GM23338 (cell line): ENCODE measurements at regions not wholly inside any gene's neighbourhood (a gene's known extent, or its start where the extent isn't known, plus 50 kb on each side); places are given as distances from the start of the nearest gene placed in this dataset.

Experiments used
- ATAC-seq: fragments of 200-7000 bp; cut with Tn5 transposase; 3 replicates; pipeline ENCODE4 v1.9.1; 2020
- DNase-seq: peaks from one replicate; pipeline ENCODE4 v3.0.0-alpha.2; 2015; ENCODE audit warnings: low spot score
- H2AFZ ChIP-seq: fragments of 200-600 bp; sonication (generic); 2 replicates; pipeline ENCODE4 v1.8.0; 2016; ENCODE audit warnings: antibody characterized with exemption, mild to moderate bottlenecking, moderate library complexity
- H3F3A ChIP-seq: fragments of 200-600 bp; sonication (generic); replicated peaks from 2 replicates; pipeline ENCODE4 v1.8.0; 2017; ENCODE audit warnings: antibody characterized with exemption, mixed run types, low read depth
- H3K27ac ChIP-seq: fragments of 200-600 bp; sonication (generic); 2 replicates; pipeline ENCODE4 v1.6.1; 2016; ENCODE audit warnings: low read depth
- H3K27me3 ChIP-seq: fragments of 200-600 bp; sonication (generic); 2 replicates; pipeline ENCODE4 v1.8.0; 2016; ENCODE audit warnings: mild to moderate bottlenecking, mixed run types, moderate library complexity; ENCODE audit not compliant: insufficient read depth
- H3K36me3 ChIP-seq: fragments of 200-600 bp; sonication (generic); 2 replicates; pipeline ENCODE4 v1.8.0; 2016; ENCODE audit warnings: mild to moderate bottlenecking; ENCODE audit not compliant: insufficient read depth
- H3K4me1 ChIP-seq: fragments of 200-600 bp; sonication (generic); 2 replicates; pipeline ENCODE4 v1.8.0; 2016; ENCODE audit warnings: mild to moderate bottlenecking, moderate library complexity; ENCODE audit not compliant: insufficient read depth
- H3K4me2 ChIP-seq: fragments of 200-600 bp; sonication (generic); 2 replicates; pipeline ENCODE4 v1.7.1; 2017; ENCODE audit warnings: mixed run types
- H3K4me3 ChIP-seq: fragments of 200-600 bp; sonication (generic); 2 replicates; pipeline ENCODE4 v1.6.1; 2016; ENCODE audit warnings: mixed run types
- H3K79me2 ChIP-seq: fragments of 200-600 bp; sonication (generic); replicated peaks from 2 replicates; pipeline ENCODE4 v1.8.0; 2017; ENCODE audit warnings: mild to moderate bottlenecking; ENCODE audit not compliant: insufficient read depth
- H3K9me2 ChIP-seq: fragments of 200-600 bp; sonication (generic); 2 replicates; pipeline ENCODE4 v1.8.0; 2017; ENCODE audit not compliant: insufficient read depth
- H4K20me1 ChIP-seq: fragments of 200-600 bp; sonication (generic); replicated peaks from 2 replicates; pipeline ENCODE4 v1.8.0; 2017; ENCODE audit warnings: mild to moderate bottlenecking; ENCODE audit not compliant: insufficient read depth
- H3K27ac Mint-ChIP-seq: 2 replicates; pipeline ENCODE4 v1.8.0; 2020; ENCODE audit warnings: inconsistent platforms, mild to moderate bottlenecking, moderate library complexity, mixed read lengths
- H3K27me3 Mint-ChIP-seq: 3 replicates; pipeline ENCODE4 v1.8.0; 2022; ENCODE audit warnings: low read depth, mild to moderate bottlenecking, moderate library complexity, mixed read lengths, inconsistent platforms; ENCODE audit not compliant: insufficient read depth, poor library complexity
- H3K36me3 Mint-ChIP-seq: 3 replicates; pipeline ENCODE4 v1.8.0; 2021; ENCODE audit warnings: low read depth, mild to moderate bottlenecking, inconsistent platforms, moderate library complexity, mixed read lengths
- H3K4me1 Mint-ChIP-seq: 3 replicates; pipeline ENCODE4 v1.8.0; 2020; ENCODE audit warnings: mild to moderate bottlenecking, inconsistent platforms, mixed read lengths
- H3K4me3 Mint-ChIP-seq: 3 replicates; pipeline ENCODE4 v1.8.0; 2021; ENCODE audit warnings: moderate library complexity, mild to moderate bottlenecking, inconsistent platforms, mixed read lengths
- H3K9me3 Mint-ChIP-seq: 3 replicates; pipeline ENCODE4 v1.8.0; 2020; ENCODE audit warnings: moderate library complexity, mild to moderate bottlenecking, inconsistent platforms, mixed read lengths
- POLR2AphosphoS5 ChIP-seq: IDR thresholded peaks from 2 replicates; pipeline ENCODE4 v1.6.1; 2016; ENCODE audit warnings: antibody characterized with exemption, low read depth
- REST ChIP-seq: IDR thresholded peaks from one replicate; pipeline ENCODE4 v1.6.1; 2018; ENCODE audit warnings: antibody characterized with exemption; ENCODE audit not compliant: unreplicated experiment
- STAT1 ChIP-seq: IDR thresholded peaks from one replicate; pipeline ENCODE4 v1.6.1; 2016; ENCODE audit warnings: antibody characterized with exemption; ENCODE audit not compliant: unreplicated experiment
- TF ChIP-seq, protein P1 (sequence below): fragments of 250-450 bp; sonication (Bioruptor Pico); IDR thresholded peaks from 2 replicates; pipeline ENCODE4 v1.5.0; 2020; ENCODE audit warnings: mild to moderate bottlenecking, moderate library complexity

- TF ChIP-seq, protein P1, sequence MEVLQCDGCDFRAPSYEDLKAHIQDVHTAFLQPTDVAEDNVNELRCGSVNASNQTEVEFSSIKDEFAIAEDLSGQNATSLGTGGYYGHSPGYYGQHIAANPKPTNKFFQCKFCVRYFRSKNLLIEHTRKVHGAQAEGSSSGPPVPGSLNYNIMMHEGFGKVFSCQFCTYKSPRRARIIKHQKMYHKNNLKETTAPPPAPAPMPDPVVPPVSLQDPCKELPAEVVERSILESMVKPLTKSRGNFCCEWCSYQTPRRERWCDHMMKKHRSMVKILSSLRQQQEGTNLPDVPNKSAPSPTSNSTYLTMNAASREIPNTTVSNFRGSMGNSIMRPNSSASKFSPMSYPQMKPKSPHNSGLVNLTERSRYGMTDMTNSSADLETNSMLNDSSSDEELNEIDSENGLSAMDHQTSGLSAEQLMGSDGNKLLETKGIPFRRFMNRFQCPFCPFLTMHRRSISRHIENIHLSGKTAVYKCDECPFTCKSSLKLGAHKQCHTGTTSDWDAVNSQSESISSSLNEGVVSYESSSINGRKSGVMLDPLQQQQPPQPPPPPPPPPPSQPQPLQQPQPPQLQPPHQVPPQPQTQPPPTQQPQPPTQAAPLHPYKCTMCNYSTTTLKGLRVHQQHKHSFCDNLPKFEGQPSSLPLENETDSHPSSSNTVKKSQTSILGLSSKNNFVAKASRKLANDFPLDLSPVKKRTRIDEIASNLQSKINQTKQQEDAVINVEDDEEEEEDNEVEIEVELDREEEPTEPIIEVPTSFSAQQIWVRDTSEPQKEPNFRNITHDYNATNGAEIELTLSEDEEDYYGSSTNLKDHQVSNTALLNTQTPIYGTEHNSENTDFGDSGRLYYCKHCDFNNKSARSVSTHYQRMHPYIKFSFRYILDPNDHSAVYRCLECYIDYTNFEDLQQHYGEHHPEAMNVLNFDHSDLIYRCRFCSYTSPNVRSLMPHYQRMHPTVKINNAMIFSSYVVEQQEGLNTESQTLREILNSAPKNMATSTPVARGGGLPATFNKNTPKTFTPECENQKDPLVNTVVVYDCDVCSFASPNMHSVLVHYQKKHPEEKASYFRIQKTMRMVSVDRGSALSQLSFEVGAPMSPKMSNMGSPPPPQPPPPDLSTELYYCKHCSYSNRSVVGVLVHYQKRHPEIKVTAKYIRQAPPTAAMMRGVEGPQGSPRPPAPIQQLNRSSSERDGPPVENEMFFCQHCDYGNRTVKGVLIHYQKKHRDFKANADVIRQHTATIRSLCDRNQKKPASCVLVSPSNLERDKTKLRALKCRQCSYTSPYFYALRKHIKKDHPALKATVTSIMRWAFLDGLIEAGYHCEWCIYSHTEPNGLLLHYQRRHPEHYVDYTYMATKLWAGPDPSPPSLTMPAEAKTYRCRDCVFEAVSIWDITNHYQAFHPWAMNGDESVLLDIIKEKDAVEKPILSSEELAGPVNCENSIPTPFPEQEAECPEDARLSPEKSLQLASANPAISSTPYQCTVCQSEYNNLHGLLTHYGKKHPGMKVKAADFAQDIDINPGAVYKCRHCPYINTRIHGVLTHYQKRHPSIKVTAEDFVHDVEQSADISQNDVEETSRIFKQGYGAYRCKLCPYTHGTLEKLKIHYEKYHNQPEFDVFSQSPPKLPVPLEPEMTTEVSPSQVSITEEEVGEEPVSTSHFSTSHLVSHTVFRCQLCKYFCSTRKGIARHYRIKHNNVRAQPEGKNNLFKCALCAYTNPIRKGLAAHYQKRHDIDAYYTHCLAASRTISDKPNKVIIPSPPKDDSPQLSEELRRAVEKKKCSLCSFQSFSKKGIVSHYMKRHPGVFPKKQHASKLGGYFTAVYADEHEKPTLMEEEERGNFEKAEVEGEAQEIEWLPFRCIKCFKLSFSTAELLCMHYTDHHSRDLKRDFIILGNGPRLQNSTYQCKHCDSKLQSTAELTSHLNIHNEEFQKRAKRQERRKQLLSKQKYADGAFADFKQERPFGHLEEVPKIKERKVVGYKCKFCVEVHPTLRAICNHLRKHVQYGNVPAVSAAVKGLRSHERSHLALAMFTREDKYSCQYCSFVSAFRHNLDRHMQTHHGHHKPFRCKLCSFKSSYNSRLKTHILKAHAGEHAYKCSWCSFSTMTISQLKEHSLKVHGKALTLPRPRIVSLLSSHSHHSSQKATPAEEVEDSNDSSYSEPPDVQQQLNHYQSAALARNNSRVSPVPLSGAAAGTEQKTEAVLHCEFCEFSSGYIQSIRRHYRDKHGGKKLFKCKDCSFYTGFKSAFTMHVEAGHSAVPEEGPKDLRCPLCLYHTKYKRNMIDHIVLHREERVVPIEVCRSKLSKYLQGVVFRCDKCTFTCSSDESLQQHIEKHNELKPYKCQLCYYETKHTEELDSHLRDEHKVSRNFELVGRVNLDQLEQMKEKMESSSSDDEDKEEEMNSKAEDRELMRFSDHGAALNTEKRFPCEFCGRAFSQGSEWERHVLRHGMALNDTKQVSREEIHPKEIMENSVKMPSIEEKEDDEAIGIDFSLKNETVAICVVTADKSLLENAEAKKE (CRISPR knock-in tag) = no peak
- TF ChIP-seq REST (no peak), STAT1 (no peak)
These were observed 257.7 kb upstream of the NT5E start (continued) for GRCh38 chr6:85192186-85192585.

DNA sequence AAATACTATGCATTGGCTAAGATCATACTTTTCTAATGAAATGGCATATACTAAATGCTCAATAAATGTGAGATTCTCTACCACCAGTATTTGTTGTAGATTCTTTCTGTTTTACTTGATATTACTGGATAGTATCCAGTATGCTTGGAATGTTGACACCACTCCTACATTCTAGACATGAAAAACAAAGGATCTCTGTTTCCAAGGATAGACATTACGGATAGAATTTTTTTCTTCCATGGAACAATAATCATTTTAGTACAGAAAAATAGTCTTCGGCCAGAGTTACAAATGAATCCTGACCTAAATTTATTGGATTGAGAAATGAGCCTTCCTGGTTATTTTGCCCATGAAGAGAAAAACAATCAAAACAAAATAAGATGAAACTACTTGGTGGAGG is 258.2 kb upstream of the NT5E start:
- Histone ChIP-seq H3K4me2 (no peak overlapping the region), H3K27me3 (no peaks in the 10 kb centered on the region), H3K27ac (no peak overlapping the region), H3K4me3 (no peak overlapping the region), H3F3A (no peaks in the 10 kb centered on the region), H2AFZ (no peak overlapping the region), H3K4me1 (no peaks in the 10 kb centered on the region), H3K9me2 (peaks cover 15% of the 10 kb centered on the region), H3K36me3 (no peaks in the 10 kb centered on the region; the same call in 1 of the 2 replicates), H4K20me1 (no peaks in the 10 kb centered on the region), H3K79me2 (no peaks in the 10 kb centered on the region)
- peaks cover 14% of the 10 kb centered on the region; the same call in 2 of the 3 replicates for H3K9me3 Mint-ChIP-seq
- no peaks in the 10 kb centered on the region for H3K36me3 Mint-ChIP-seq
- H3K27ac Mint-ChIP-seq = no peak overlapping the region
- H3K4me1 Mint-ChIP-seq = peaks cover 19% of the 10 kb centered on the region
- H3K4me3 Mint-ChIP-seq = no peak overlapping the region
- H3K27me3 Mint-ChIP-seq = no peaks in the 10 kb centered on the region
- ATAC-seq (no peak), DNase-seq (no peak)
- no peak for TF ChIP-seq STAT1
- TF ChIP-seq REST = no peak
- TF ChIP-seq POLR2AphosphoS5 = no peak
